ENCODE measurements at regions not wholly inside any gene's neighbourhood (a gene's known extent, or its start where the extent isn't known, plus 50 kb on each side); places are given as distances from the start of the nearest gene placed in this dataset.

DNA sequence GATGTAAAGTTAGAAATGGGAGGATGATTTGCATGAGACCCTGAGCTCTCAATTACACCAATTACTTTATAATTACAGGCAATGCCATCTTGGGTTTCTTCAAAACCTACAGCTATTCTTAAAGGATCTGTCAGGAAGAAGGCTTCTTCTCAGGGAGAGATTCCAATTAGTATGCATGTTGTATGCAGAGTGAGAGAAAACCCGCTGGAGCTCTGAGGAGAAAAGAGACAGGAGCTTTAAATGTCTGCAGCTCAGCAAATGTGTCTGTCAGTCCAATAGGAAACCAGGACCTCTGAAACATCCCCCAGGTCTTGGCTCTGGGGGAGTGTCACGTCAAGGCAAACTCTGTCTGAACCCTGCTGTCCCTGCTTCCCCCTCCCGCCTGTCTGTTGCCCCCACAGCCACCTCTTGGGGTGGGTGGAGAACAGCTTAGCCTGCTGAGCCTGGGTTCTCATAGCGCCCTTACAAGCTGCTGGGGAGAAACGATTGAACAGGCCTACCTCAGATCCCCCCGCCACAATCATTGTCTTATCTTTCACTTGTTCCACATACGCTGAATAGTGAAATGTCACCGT is 140.2 kb downstream of the SPATA19 start:
- no peak for DNase-seq (ENCODE audit: low spot score)
- intact Hi-C loops (cut with DNase I) = loop anchor here in 1 of 2 donors (2.0 kb wide), 1 partner anchor 48 kb away; no protein-coding TSS in a partner anchor

- DNase-seq (ENCODE audit: low spot score) = no peak
- intact Hi-C loops (cut with DNase I) = loop anchor here in 1 of 2 donors (5.0 kb wide), 1 partner anchor 52 kb away; no protein-coding TSS in a partner anchor
These were observed 146.2 kb downstream of the SPATA19 start for GRCh38 chr11:133699071-133699470.

- no peak for DNase-seq (ENCODE audit: low spot score)
- intact Hi-C loops (cut with DNase I) = loop anchor here in 1 of 2 donors (5.0 kb wide), 1 partner anchor 51 kb away; no protein-coding TSS in a partner anchor
These were observed 146.7 kb downstream of the SPATA19 start for GRCh38 chr11:133698654-133699053.

DNA sequence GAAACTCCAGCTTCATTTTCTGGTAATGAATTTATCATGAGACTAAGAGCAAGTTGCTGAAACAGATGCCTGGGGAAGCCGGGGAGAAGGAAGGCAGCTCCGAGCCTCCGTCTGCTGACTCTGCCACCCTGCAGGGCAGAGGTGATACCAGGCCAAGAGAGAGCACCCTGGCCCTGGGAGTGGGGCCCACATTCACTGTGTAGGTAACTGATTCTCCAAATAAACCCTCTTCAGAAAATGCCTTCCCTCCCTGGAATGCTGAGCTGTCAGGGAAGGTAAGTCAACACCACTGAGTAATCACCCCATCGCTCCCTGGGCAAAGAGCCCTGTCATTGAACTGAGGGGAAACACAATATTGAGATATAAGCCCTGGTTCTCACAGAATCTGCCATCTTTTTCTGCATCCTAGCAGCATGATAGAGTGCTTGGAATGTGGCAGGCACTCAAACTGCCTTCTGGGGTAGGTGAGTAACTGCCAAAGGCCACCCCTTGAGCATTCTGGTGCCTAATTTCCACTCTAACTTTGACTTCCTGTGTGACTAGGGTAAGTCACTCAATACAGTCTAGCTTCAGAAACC is 147.6 kb downstream of the SPATA19 start:
- intact Hi-C loops (cut with DNase I) = loop anchor here in 1 of 2 donors (5.0 kb wide), 1 partner anchor 50 kb away; no protein-coding TSS in a partner anchor
- DNase-seq (ENCODE audit: low spot score) = no peak

DNA sequence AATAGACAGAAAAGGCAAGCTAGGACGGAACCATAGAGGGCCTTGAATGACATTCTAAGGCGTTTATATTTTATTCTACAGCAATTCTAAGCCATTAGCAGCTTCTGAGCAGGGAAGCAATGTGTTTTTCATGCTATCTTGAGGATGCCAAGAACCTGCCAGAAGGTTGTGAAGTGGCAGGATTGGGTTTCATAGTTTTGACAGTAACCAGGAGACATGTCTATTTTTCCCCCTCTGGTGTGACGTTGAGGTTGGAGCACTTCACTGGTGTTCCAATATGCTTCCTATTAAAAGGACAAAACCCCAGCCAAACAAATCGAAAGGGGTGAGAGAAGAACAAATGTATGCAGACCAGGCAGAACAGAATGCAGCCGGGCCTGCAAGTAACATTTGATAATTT is 148.2 kb downstream of the SPATA19 start:
- DNase-seq (ENCODE audit: low spot score) = no peak
- intact Hi-C loops (cut with DNase I) = loop anchor here in 1 of 2 donors (5.0 kb wide), 1 partner anchor 50 kb away; no protein-coding TSS in a partner anchor

DNA sequence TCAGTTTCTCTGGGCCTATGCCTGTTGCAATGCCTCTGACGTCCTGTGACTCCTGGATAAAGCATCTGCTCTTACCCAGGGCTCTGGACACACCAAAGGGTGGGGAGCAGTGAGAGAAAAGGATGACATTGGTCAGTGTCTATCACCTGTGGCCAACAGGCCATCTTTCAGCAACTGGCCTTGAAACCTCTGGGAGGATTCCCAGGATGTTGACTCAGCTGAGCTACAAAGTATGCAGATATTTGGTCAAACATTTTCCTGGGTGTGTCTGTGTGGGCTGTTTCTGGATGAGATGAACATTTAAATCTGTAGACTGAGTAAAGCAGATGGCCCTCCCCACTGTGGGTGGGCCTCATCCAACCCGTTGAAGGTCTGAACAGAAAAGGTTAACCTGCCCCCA is 149.9 kb downstream of the SPATA19 start:
- intact Hi-C loops (cut with DNase I) = loop anchor here in 1 of 2 donors (5.0 kb wide), 1 partner anchor 48 kb away; no protein-coding TSS in a partner anchor
- no peak for DNase-seq (ENCODE audit: low spot score)

GRCh38 chr11:133694701-133695100 is 150.6 kb downstream of the SPATA19 start:
- intact Hi-C loops (cut with DNase I) = loop anchor here in 1 of 2 donors (5.0 kb wide), 1 partner anchor 47 kb away; no protein-coding TSS in a partner anchor
- DNase-seq (ENCODE audit: low spot score) = no peak

DNA sequence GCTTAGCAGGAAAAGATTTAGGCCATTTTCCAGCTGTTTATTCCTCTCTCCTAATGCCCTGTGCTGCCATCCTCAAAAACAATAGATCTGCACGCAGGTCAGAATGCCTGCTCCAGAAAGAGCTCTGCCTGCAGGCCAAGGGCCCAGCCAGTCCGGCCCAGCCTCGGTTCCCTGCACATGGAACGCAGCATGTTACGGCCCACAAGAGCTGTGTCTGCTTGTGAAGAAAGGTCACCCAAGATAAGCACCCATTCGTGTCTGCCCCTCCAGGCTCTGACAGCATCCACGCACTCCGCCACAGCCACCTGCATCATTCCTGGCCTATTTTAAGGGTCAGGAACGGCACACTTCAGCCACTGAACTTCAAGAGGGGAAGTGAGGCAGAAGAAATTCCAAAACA is 152.2 kb downstream of the SPATA19 start:
- intact Hi-C loops (cut with DNase I) = no loop called here
- DNase-seq (ENCODE audit: low spot score) = no peak

DNA sequence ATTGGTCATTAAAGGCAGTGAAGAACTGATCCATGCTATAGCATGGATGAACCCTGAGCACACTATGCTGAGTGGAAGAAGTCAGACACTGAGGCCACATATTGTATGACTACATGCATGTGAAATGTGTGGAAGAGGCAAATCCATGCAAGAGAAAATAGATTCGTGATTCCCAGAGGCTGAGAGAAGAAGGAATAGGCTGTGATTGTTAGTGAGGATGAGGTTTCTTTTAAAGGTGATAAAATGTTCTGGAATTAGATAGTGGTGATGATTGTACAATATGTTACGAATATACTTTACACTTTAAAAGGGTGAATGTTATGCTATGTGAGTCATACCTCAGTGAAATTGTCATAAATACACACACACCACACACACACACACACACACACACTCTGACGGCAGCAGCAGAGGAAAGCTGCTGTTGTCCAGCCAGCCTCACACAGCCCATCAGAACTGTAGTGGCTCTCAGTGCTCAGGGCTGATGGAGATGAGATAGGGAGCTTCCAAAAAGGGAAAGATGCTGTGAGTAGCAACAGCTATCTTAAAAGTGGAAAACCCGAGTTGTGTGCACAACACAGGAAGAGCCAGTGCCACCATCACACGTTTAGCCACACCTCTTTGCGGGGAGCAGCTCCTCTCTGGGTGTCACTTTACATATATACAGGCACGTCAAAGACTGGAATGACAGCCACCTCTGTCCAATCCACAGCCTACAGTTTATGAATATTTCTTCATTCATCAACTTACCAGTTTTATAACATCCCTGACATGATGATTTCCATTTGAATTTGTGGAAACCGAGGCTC is 153.0 kb downstream of the SPATA19 start:
- intact Hi-C loops (cut with DNase I) = no loop called here
- DNase-seq (ENCODE audit: low spot score) = no peak

DNA sequence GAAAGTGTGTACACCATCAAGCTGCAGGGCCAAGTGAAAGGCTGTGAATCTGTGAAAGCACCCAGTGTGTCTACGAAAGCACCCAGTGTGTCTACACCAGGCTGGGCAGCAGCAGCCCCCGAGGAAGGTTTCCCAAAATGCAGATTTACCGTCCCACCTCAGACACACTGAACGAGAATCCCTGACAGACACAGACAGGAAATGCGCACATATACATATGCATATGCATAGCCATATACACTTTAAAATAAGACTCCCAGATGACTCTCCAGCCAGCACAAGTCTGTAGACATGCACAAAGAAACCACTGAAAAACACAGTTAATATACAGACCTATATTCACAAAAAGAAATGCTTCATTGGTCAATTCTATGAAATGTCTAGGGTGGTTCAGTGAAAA is 155.5 kb upstream of the OPCML start:
- DNase-seq (ENCODE audit: low spot score) = no peak
- intact Hi-C loops (cut with DNase I) = no loop called here

- intact Hi-C loops (cut with DNase I) = no loop called here
- no peak for DNase-seq (ENCODE audit: low spot score)
These were observed 149.6 kb upstream of the OPCML start for GRCh38 chr11:133681901-133682300.

- no peak for DNase-seq (ENCODE audit: low spot score)
- intact Hi-C loops (cut with DNase I) = no loop called here
These were observed 147.6 kb upstream of the OPCML start for GRCh38 chr11:133679896-133680295.

DNA sequence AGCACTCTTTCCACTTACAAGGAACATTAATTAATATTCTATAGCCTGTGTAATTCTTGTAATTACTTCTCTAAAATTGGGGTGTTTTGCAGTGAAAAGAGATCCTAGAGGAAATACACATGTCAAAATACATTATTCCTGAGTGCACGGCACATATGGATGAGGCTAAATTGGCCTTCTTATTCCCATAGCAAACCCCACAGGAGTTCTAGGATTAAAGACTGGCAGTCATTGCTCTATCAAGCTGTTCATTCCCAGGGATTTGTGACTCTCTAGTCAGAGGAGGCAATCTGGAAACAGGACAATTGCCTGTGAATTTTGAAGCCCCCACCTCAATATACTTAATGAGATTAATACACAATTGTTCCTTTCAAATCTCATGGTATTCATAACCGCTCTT is 145.9 kb upstream of the OPCML start:
- DNase-seq (ENCODE audit: low spot score) = no peak
- intact Hi-C loops (cut with DNase I) = no loop called here

GRCh38 chr11:133677387-133677786 is 145.1 kb upstream of the OPCML start:
- intact Hi-C loops (cut with DNase I) = no loop called here
- DNase-seq (ENCODE audit: low spot score) = no peak

DNA sequence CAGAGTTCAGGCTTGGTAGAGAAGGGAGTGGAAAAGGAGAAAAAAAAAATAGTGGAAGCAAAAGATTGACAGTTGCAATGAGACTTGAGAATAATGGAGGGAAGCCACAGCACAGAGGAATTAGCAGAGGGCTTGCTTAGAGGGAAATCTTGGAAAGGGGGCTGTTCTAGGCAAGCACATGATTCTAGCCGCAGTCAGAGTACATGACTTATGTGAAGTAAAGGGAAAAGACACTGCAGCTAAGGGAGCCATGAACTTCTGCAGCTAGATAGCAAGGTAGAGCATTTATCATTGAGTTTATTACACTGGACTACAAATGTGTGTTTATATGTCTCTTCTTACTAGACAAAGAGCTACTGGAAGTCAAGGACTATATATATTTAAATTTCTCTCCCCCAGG is 144.0 kb upstream of the OPCML start:
- intact Hi-C loops (cut with DNase I) = no loop called here
- DNase-seq (ENCODE audit: low spot score) = no peak

DNA sequence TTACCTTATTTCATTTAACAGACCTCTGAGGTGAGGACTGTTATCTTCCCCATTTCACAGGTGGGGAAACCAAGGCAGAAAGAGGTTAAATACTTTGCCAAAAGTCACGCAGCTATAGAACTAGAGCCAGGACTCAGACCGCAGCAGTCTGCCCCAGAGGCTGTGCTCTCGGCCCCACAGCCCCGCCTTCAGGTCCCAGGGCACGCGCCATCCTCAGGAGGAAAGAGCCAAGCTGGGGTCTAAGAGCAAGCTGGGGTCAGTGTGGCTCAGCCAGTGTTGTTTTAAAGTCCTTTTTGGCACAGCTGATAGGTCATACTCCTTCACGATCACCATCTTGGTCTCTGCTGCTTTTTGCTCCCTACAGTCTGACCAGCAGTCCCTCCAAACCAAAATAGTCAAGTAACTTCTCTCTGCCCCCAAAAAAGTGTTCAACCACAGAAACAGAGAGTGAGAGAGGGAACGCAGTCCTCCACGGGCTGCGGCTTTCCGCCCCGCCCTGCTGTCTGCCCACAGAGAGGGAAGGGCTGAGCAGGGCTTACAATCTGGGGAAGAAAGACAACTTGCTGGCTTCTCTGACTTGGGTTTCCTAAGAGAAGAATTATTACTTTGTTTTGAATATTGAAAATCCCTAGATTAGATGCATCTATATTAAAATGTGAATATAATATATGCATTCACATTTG is 137.2 kb upstream of the OPCML start:
- intact Hi-C loops (cut with DNase I) = no loop called here
- DNase-seq (ENCODE audit: low spot score) = no peak

DNA sequence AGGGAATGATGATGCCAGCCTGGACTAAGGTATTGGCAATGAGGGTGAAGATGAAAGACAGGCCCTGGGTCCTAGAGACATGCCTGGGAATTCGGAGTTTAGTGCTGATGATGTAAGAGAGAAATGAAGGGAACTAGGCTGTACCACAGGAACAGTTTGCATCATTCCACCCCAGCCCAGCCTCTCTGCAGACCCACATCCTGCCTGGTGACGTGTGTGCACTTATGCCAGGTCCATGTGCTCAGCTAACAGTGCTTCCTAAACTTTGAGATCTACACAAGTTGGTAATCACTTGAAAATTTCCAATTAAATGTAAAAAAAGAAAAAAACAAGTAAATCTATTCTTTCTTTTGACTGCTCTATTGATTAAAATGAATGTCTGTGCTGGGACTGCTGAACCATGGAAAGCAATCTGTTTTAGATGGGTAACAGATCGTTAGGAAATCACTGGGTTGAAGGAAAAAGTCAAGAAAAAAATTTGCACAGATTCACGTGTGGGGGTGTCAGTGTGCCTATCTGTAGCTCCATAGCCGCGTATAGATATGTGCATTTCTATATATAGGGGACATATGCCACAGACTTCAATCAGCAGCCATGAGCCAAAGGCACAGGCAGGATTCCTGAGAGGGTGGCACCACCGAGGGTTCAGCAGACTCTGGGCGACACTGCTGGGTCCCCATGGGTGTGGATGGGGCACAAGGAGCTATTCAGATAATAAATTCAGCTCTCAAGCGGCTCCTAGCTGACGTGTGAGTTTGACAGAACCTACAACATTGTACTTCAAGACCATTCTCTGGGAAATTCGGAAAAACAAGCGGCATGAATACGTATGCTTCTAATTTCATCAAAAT is 131.1 kb upstream of the OPCML start:
- intact Hi-C loops (cut with DNase I) = no loop called here
- no peak for DNase-seq (ENCODE audit: low spot score)

DNA sequence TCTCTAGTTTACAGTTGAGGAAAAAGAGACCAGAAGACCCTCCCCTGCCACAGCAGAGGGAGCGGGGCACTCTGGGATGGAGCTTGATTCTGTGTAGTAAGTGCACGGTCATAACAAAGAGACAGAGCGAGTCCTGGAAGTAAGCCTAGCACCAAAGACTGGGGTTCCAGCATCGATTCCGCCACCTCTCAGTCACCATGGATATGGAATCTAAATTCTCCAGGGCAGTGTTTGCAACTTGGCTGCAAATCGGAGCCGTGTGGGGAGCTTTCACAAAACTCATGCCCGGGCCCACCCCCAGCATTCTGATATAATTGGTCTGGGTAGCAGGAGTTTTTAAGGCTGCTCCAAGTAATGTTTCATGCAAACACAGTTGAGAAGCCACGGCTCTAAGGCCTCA is 129.5 kb upstream of the OPCML start:
- DNase-seq (ENCODE audit: low spot score) = no peak
- intact Hi-C loops (cut with DNase I) = no loop called here

DNA sequence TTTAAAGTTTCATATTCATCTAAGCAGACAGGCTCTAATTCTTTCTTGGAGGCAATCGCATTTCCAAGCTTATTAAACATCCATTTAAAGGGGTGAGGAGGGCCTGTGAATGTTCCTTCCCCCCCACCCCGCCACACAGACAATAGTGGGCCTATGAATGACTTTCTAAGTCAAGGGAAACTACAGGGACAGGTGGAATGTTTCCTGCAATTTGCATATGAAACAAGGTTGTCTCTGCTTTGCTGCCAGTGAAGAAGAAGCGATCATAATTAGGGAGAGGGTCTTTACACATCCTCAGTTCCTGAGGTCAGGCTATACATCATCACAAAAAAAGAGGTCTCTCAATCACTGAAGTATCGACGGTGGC is 127.9 kb upstream of the OPCML start:
- intact Hi-C loops (cut with DNase I) = no loop called here
- DNase-seq (ENCODE audit: low spot score) = no peak

Measured in posterior vena cava (tissue), 2 donors.